Parathyroid adenoma (tissue), 2 donors: ENCODE measurements at regions not wholly inside any gene's neighbourhood (a gene's known extent, or its start where the extent isn't known, plus 50 kb on each side); places are given as distances from the start of the nearest gene placed in this dataset.
"Not testable (repeated sequence)": the region's sequence is repeated elsewhere in the genome, so short reads cannot be mapped to it uniquely, and the experiment has no call there.

Source experiments
- H2AFZ ChIP-seq: fragments of 300-600 bp; sonication (generic); one replicate; pipeline ENCODE4 v1.7.0; 2017; ENCODE audit warnings: antibody characterized with exemption, mild to moderate bottlenecking
- H3K27ac ChIP-seq: fragments of 300-600 bp; sonication (generic); one replicate; pipeline ENCODE4 v1.7.0; 2017
- H3K27me3 ChIP-seq: fragments of 300-600 bp; sonication (generic); one replicate; pipeline ENCODE4 v1.7.0; 2017; ENCODE audit warnings: low read length; ENCODE audit not compliant: control insufficient read depth, insufficient read depth
- H3K36me3 ChIP-seq: fragments of 300-600 bp; sonication (generic); one replicate; pipeline ENCODE4 v1.7.0; 2017; ENCODE audit warnings: low read length; ENCODE audit not compliant: control insufficient read depth, insufficient read depth
- H3K4me1 ChIP-seq: fragments of 300-600 bp; sonication (generic); one replicate; pipeline ENCODE4 v1.7.0; 2017; ENCODE audit warnings: control low read depth
- H3K4me2 ChIP-seq: fragments of 300-600 bp; sonication (generic); one replicate; pipeline ENCODE4 v1.7.0; 2017; ENCODE audit warnings: low read length
- H3K4me3 ChIP-seq: fragments of 300-600 bp; sonication (generic); one replicate; pipeline ENCODE4 v1.7.0; 2017; ENCODE audit warnings: low read depth, low read length
- H3K79me2 ChIP-seq: fragments of 300-600 bp; sonication (generic); one replicate; pipeline ENCODE4 v1.7.0; 2017; ENCODE audit warnings: control low read depth
- H3K9ac ChIP-seq: fragments of 300-600 bp; sonication (generic); one replicate; pipeline ENCODE4 v1.7.0; 2017; ENCODE audit warnings: mild to moderate bottlenecking
- H3K9me3 ChIP-seq: fragments of 300-600 bp; sonication (generic); one replicate; pipeline ENCODE4 v1.7.0; 2017; ENCODE audit warnings: low read length; ENCODE audit not compliant: control insufficient read depth
- donor health status: primary hyperparathyroidism.

DNA sequence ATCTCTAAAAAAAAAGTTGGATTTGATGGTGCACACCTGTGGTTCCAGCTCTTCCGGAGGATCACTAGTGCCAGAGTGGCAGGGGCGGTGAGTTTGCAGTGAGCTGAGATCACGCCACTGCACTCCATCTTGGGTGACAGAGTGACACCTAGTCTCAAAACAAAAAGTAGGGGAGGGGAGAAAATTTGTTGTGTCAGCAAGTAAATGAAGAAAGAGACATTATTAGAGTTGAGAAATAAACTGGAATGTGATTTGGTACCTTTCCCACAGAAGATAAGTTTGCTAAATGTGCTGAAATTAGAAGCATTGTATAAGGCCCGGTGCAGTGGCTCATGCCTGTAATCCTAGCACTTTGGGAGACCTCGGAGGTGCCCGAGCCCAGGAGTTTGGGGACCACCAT is 54.0 kb upstream of the PPIAL4F start:
- not testable (repeated sequence) for H3K4me3 ChIP-seq, H3K4me1 ChIP-seq, H3K9ac ChIP-seq, H2AFZ ChIP-seq, H3K27me3 ChIP-seq, H3K4me2 ChIP-seq, H3K79me2 ChIP-seq, H3K36me3 ChIP-seq, H3K9me3 ChIP-seq, H3K27ac ChIP-seq

DNA sequence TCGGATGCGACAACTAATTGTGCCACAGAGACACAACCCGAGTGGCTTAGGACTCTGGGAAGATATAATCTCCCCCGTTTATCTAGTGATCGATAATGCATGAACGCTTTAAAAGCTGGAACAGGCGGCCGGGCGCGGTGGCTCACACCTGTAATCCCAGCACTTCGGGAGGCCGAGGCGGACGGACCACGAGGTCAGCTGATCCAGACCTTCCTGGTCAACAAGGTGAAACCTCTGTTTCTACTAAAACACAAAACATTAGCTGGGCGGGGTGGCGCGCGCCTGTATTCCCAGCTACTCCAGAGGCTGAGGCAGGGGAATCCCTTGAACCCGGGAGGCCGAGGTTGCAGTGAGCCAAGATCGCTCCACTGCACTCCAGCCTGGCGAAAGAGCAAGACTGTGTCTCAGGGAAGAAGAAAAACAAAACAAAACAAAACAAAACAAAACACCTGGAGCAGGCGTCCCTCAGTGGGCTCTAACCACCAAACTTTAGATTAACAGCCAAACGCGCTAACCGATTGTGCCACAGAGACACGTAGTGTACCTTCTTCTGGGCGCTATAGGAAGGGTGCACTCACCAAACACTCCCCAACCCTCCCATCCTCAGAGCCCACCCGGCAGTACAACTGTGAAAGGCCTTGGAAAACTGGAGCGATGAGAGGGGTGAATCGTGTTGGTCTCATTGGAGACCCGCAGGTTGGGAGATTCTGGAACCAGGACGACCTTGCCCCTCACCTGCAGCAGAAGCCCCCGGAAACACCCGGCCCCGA is 53.3 kb upstream of the PPIAL4F start:
- not testable (repeated sequence) for H3K79me2 ChIP-seq, H2AFZ ChIP-seq

More for the DNA sequence above, 53.3 kb upstream of the PPIAL4F start:
- H3K9ac ChIP-seq, H3K4me3 ChIP-seq, H3K27ac ChIP-seq, H3K27me3 ChIP-seq, H3K4me2 ChIP-seq, H3K9me3 ChIP-seq, H3K4me1 ChIP-seq, H3K36me3 ChIP-seq: not testable (repeated sequence)
